ENCODE measurements at regions not wholly inside any gene's neighbourhood (a gene's known extent, or its start where the extent isn't known, plus 50 kb on each side); places are given as distances from the start of the nearest gene placed in this dataset.

DNA sequence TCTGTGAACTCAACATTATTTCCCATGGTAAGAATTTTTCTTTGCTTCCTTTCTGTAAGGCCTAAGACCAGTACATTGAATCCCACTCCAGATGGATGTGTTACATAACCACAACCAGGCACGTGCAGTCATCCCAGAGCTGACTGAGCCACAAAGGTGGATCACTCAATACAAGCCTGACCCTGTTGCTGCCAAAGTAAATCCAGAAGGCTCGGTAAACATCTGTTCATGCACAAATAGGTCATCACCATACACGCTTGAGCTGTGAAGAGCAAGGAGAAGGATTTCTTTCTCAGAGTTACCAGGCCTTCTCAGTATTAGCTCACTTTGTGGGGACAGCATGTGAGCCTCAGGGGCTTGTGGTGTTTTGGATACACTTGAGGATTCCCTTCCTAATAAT, 791.4 kb upstream of the FANCL start:
- TF ChIP-seq POLR2A (IDR thresholded peaks at IDR 0.05) (no peak), POLR2AphosphoS5 (IDR thresholded peaks at IDR 0.05) (no peak)
- TF ChIP-seq, protein P1, sequence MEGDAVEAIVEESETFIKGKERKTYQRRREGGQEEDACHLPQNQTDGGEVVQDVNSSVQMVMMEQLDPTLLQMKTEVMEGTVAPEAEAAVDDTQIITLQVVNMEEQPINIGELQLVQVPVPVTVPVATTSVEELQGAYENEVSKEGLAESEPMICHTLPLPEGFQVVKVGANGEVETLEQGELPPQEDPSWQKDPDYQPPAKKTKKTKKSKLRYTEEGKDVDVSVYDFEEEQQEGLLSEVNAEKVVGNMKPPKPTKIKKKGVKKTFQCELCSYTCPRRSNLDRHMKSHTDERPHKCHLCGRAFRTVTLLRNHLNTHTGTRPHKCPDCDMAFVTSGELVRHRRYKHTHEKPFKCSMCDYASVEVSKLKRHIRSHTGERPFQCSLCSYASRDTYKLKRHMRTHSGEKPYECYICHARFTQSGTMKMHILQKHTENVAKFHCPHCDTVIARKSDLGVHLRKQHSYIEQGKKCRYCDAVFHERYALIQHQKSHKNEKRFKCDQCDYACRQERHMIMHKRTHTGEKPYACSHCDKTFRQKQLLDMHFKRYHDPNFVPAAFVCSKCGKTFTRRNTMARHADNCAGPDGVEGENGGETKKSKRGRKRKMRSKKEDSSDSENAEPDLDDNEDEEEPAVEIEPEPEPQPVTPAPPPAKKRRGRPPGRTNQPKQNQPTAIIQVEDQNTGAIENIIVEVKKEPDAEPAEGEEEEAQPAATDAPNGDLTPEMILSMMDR (IDR thresholded peaks at IDR 0.05): no peak
